Activated CD4-positive, CD25-positive, alpha-beta regulatory T cell (primary cell): ENCODE measurements at regions not wholly inside any gene's neighbourhood (a gene's known extent, or its start where the extent isn't known, plus 50 kb on each side); places are given as distances from the start of the nearest gene placed in this dataset.
"Not testable (repeated sequence)": the region's sequence is repeated elsewhere in the genome, so short reads cannot be mapped to it uniquely, and the experiment has no call there.

Experiments used
- DNase-seq, 4 experiments: peaks; one replicate each; lab custom pipeline; 2025; lab: John Stamatoyannopoulos, UW

GRCh38 chr6:169101036-169101805, 152.4 kb downstream of the THBS2 start:
- DNase-seq: no peak

GRCh38 chr6:169099411-169100202, 154.0 kb downstream of the THBS2 start:
- no peak for DNase-seq

- not testable (repeated sequence) for DNase-seq
Measured at GRCh38 chr6:169098651-169099050, 155.0 kb downstream of the THBS2 start.

GRCh38 chr6:169098116-169098515, 155.5 kb downstream of the THBS2 start:
- no peak for DNase-seq

- DNase-seq: no peak
Measured at GRCh38 chr6:169097381-169097959, 156.2 kb downstream of the THBS2 start.

- no peak for DNase-seq
Measured at GRCh38 chr6:169096388-169096787, 157.3 kb downstream of the THBS2 start.

GRCh38 chr6:169095153-169095552, 158.5 kb downstream of the THBS2 start:
- DNase-seq: no peak

GRCh38 chr6:169094552-169094950, 159.1 kb downstream of the THBS2 start:
- no peak for DNase-seq

GRCh38 chr6:169093770-169094551, 159.7 kb downstream of the THBS2 start:
- no peak for DNase-seq

- DNase-seq: no peak
Measured at GRCh38 chr6:169093066-169093723, 160.5 kb downstream of the THBS2 start.

GRCh38 chr6:169092375-169092774, 161.3 kb downstream of the THBS2 start:
- no peak for DNase-seq

- DNase-seq: not testable (repeated sequence)
Measured at GRCh38 chr6:169090514-169091127, 163.0 kb downstream of the THBS2 start.

- DNase-seq: no peak
Measured at GRCh38 chr6:169088762-169089161, 164.9 kb downstream of the THBS2 start.

GRCh38 chr6:169087443-169088041, 166.1 kb downstream of the THBS2 start:
- no peak for DNase-seq

- DNase-seq: not testable (repeated sequence)
Measured at GRCh38 chr6:169086616-169087015, 167.0 kb downstream of the THBS2 start.

- no peak for DNase-seq
Measured at GRCh38 chr6:169086020-169086419, 167.6 kb downstream of the THBS2 start.

- DNase-seq: no peak
Measured at GRCh38 chr6:169085466-169085865, 168.2 kb downstream of the THBS2 start.

- not testable (repeated sequence) for DNase-seq
Measured at GRCh38 chr6:169084557-169084956, 169.1 kb downstream of the THBS2 start.

GRCh38 chr6:169084067-169084466, 169.6 kb downstream of the THBS2 start:
- no peak for DNase-seq

- DNase-seq: no peak
Measured at GRCh38 chr6:169083508-169083874, 170.2 kb downstream of the THBS2 start.
